H1 (cell line): ENCODE measurements at regions not wholly inside any gene's neighbourhood (a gene's known extent, or its start where the extent isn't known, plus 50 kb on each side); places are given as distances from the start of the nearest gene placed in this dataset.

Source experiments
- CTCF ChIA-PET: fragments of 300-600 bp; sonication (Branson Sonifier 250); formaldehyde crosslinking; loops from one replicate; lab custom pipeline; 2021; ENCODE audit not compliant: partially characterized antibody; lab: Charles Lee
- POLR2A ChIA-PET: fragments of 300-600 bp; sonication (Branson Sonifier 250); formaldehyde crosslinking; loops from one replicate; lab custom pipeline; 2021; ENCODE audit warnings: inconsistent platforms; ENCODE audit not compliant: partially characterized antibody; lab: Charles Lee
- DNase-seq, 2 experiments: peaks; one replicate each; pipeline versions ENCODE4 v3.0.0 to v3.0.0-alpha.2; 2010 to 2022; ENCODE audit warnings: low spot score in 2 of 2, low read depth in 1 of 2, mixed read lengths in 1 of 2
- FAIRE-seq: peaks from 2 replicates; lab custom pipeline; 2011; peaks lifted over from hg19 to GRCh38; lab: Jason Lieb, UNC
- H2AFZ ChIP-seq: 2 replicates; pipeline ENCODE4 v1.8.1; 2012; ENCODE audit warnings: low read length, inconsistent platforms
- H2AK5ac ChIP-seq: 2 replicates; pipeline ENCODE4 v1.6.1; 2013; ENCODE audit warnings: low read depth, low read length
- H2BK120ac ChIP-seq: replicated peaks from 2 replicates; pipeline ENCODE3; 2013; ENCODE audit warnings: low read depth, low read length, inconsistent platforms
- H2BK12ac ChIP-seq: 2 replicates; pipeline ENCODE4 v1.6.1; 2013; ENCODE audit warnings: low read depth, low read length
- H2BK15ac ChIP-seq: 2 replicates; pipeline ENCODE4 v1.6.1; 2013; ENCODE audit warnings: low read length
- H2BK20ac ChIP-seq: 2 replicates; pipeline ENCODE4 v1.6.1; 2013; ENCODE audit warnings: low read length
- H2BK5ac ChIP-seq: 2 replicates; pipeline ENCODE4 v1.6.1; 2013; ENCODE audit warnings: low read depth, low read length
- H3K14ac ChIP-seq: 2 replicates; pipeline ENCODE4 v1.6.1; 2013; ENCODE audit warnings: inconsistent platforms; ENCODE audit not compliant: insufficient read length
- H3K18ac ChIP-seq: 2 replicates; pipeline ENCODE4 v1.6.1; 2013; ENCODE audit warnings: low read length; ENCODE audit errors: extremely low read depth
- H3K23ac ChIP-seq: 2 replicates; pipeline ENCODE4 v1.6.1; 2013; ENCODE audit warnings: inconsistent platforms; ENCODE audit not compliant: insufficient read length
- H3K23me2 ChIP-seq: 2 replicates; pipeline ENCODE4 v1.6.1; 2013; ENCODE audit warnings: low read depth, low read length
- H3K27ac ChIP-seq: 2 replicates; pipeline ENCODE4 v1.6.1; 2011; ENCODE audit warnings: low read depth, low read length, inconsistent platforms
- H3K27me3 ChIP-seq, 4 experiments: replicated peaks in 1 of 4; 1 replicate in 1 of 4; 2 replicates in 3 of 4; pipeline versions ENCODE4 v1.6.1 to v1.8.1; 2011 to 2013; ENCODE audit warnings: low read length in 3 of 4, mild to moderate bottlenecking in 3 of 4, inconsistent platforms in 2 of 4, mixed read lengths in 2 of 4, moderate library complexity in 1 of 4; ENCODE audit not compliant: control insufficient read depth in 3 of 4, insufficient read depth in 3 of 4; ENCODE audit errors: extremely low read depth in 1 of 4
- H3K36me3 ChIP-seq, 4 experiments: 2 replicates each; pipeline versions ENCODE4 v1.6.1 to v1.8.1; 2011 to 2013; ENCODE audit warnings: mild to moderate bottlenecking in 4 of 4, low read length in 3 of 4, moderate library complexity in 2 of 4, control low read depth in 1 of 4, inconsistent platforms in 1 of 4; ENCODE audit not compliant: insufficient read depth in 4 of 4, control insufficient read depth in 2 of 4
- H3K4ac ChIP-seq: replicated peaks from 2 replicates; pipeline ENCODE3; 2013; ENCODE audit warnings: low read length, low read depth, mixed read lengths, inconsistent platforms; ENCODE audit not compliant: insufficient read length
- H3K4me1 ChIP-seq, 4 experiments: replicated peaks in 1 of 4; 1 replicate in 1 of 4; 2 replicates in 3 of 4; pipeline versions ENCODE4 v1.6.1 to v1.8.1; 2011 to 2013; ENCODE audit warnings: low read length in 3 of 4, inconsistent platforms in 2 of 4, mixed read lengths in 1 of 4; ENCODE audit not compliant: insufficient read depth in 4 of 4, control insufficient read depth in 3 of 4
- H3K4me2 ChIP-seq, 2 experiments: 2 replicates each; pipeline versions ENCODE4 v1.6.1 to v1.8.1; 2011 to 2013; ENCODE audit warnings: low read depth in 2 of 2, low read length in 2 of 2, control low read depth in 1 of 2, inconsistent platforms in 1 of 2, mild to moderate bottlenecking in 1 of 2; ENCODE audit not compliant: insufficient read depth in 1 of 2
- H3K4me3 ChIP-seq, 4 experiments: fragments of 200-600, 300-600 bp in 1 of 4; sonication (generic), shearing (Covaris generic), sonication (Bioruptor Twin) in 1 of 4; 2 replicates each; pipeline versions ENCODE4 v1.5.1 to v1.8.1; 2011 to 2016; ENCODE audit warnings: low read length in 4 of 4, low read depth in 3 of 4, control low read depth in 2 of 4, inconsistent platforms in 2 of 4, mild to moderate bottlenecking in 2 of 4, mixed read lengths in 1 of 4, moderate library complexity in 1 of 4; ENCODE audit not compliant: insufficient read depth in 2 of 4; ENCODE audit errors: extremely low read depth in 1 of 4
- H3K56ac ChIP-seq: replicated peaks from 2 replicates; pipeline ENCODE3; 2013; ENCODE audit warnings: low read depth, mild to moderate bottlenecking, mixed read lengths, low read length, inconsistent platforms; ENCODE audit not compliant: insufficient read length
- H3K79me1 ChIP-seq: 2 replicates; pipeline ENCODE4 v1.6.1; 2013; ENCODE audit warnings: low read depth, low read length, control low read depth
- H3K79me2 ChIP-seq, 2 experiments: 2 replicates each; pipeline versions ENCODE4 v1.6.1 to v1.8.1; 2012 to 2013; ENCODE audit warnings: low read length in 2 of 2, mild to moderate bottlenecking in 2 of 2, inconsistent platforms in 1 of 2; ENCODE audit not compliant: insufficient read depth in 2 of 2, control insufficient read depth in 1 of 2
- H3K9ac ChIP-seq, 4 experiments: replicated peaks in 1 of 4; 1 replicate in 1 of 4; 2 replicates in 3 of 4; pipeline versions ENCODE4 v1.6.1 to v1.8.1; 2011 to 2013; ENCODE audit warnings: low read depth in 3 of 4, low read length in 3 of 4, control low read depth in 2 of 4, mild to moderate bottlenecking in 2 of 4, moderate library complexity in 2 of 4, inconsistent platforms in 1 of 4; ENCODE audit errors: extremely low read depth in 1 of 4
- H3K9me3 ChIP-seq, 2 experiments: 2 replicates each; pipeline versions ENCODE4 v1.6.1 to v1.8.1; 2012 to 2013; ENCODE audit warnings: mild to moderate bottlenecking in 2 of 2, moderate library complexity in 2 of 2, control low read depth in 1 of 2, inconsistent platforms in 1 of 2, low read depth in 1 of 2, low read length in 1 of 2, mixed read lengths in 1 of 2; ENCODE audit not compliant: insufficient read depth in 2 of 2
- H4K20me1 ChIP-seq, 2 experiments: replicated peaks in 1 of 2; 2 replicates each; pipeline versions ENCODE3 to v1.8.1; 2011 to 2013; ENCODE audit warnings: inconsistent platforms in 2 of 2, low read length in 2 of 2, mild to moderate bottlenecking in 1 of 2; ENCODE audit not compliant: insufficient read depth in 2 of 2, control insufficient read depth in 1 of 2
- H4K5ac ChIP-seq: 2 replicates; pipeline ENCODE4 v1.6.1; 2013; ENCODE audit warnings: low read length, low read depth, mixed read lengths, inconsistent platforms; ENCODE audit not compliant: insufficient read length
- H4K8ac ChIP-seq: 2 replicates; pipeline ENCODE4 v1.8.0; 2013; ENCODE audit warnings: mild to moderate bottlenecking, moderate library complexity, low read length, inconsistent platforms; ENCODE audit not compliant: insufficient read depth; ENCODE audit errors: extremely low read depth
- H4K91ac ChIP-seq: replicated peaks from 2 replicates; pipeline ENCODE3; 2013; ENCODE audit warnings: low read length, mixed read lengths, inconsistent platforms; ENCODE audit not compliant: insufficient read length
- MAFK ChIP-seq: IDR thresholded peaks from 2 replicates; pipeline ENCODE4 v1.6.1; 2012; ENCODE audit warnings: low read depth, mild to moderate bottlenecking, improper control_type of control experiment, low read length
- NANOG ChIP-seq: IDR thresholded peaks from 2 replicates; pipeline ENCODE4 v1.6.1; 2011; ENCODE audit warnings: low read length, low read depth, mild to moderate bottlenecking, inconsistent platforms; ENCODE audit not compliant: insufficient read depth, poor library complexity, severe bottlenecking
- WGBS, 2 experiments: shearing (Covaris generic) in 1 of 2; methylation state at CpG; one replicate each; pipeline versions ENCODE4 v1.1.6 to v1.1.7; 2013 to 2015; ENCODE audit warnings: low lambda C conversion rate in 2 of 2, mixed read lengths in 2 of 2, inconsistent platforms in 1 of 2, low coverage in 1 of 2, missing lambda C conversion rate in 1 of 2; ENCODE audit not compliant: insufficient replicate concordance in 2 of 2, insufficient coverage in 1 of 2, insufficient read length in 1 of 2; ENCODE audit errors: extremely low coverage in 1 of 2, missing lambda C conversion rate in 1 of 2; 5-methylcytosine and 5-hydroxymethylcytosine counted together

GRCh38 chr5:34578962-34579361 is 77.2 kb upstream of the RAI14 start:
- H3K14ac ChIP-seq: no peak overlapping the region
- H3K4me2 ChIP-seq: no peak overlapping the region
- H3K27ac ChIP-seq: no peak overlapping the region
- H2BK120ac ChIP-seq: no peak overlapping the region
- H4K91ac ChIP-seq: no peak overlapping the region
- no peaks in the 10 kb centered on the region for H3K79me2 ChIP-seq
- peaks cover 0 to 3% (median 0%) of the 10 kb centered on the region in 4 experiments; a peak in 3 of 7 replicates for H3K4me1 ChIP-seq
- no peak for FAIRE-seq
- no peaks in the 10 kb centered on the region; a peak in 1 of 4 replicates for H3K9me3 ChIP-seq
- no peak overlapping the region for H3K9ac ChIP-seq
- DNase-seq: no peak
- H4K5ac ChIP-seq: no peak overlapping the region
- H3K36me3 ChIP-seq: no peaks in the 10 kb centered on the region
- no peak overlapping the region for H2AK5ac ChIP-seq
- no peak overlapping the region for H3K18ac ChIP-seq
- ChIA-PET CTCF (interaction anchor here (1.0 to 2.4 kb wide), 2 partner anchors 13 to 14 kb away, joined by 3 to 13 read pairs; no protein-coding TSS in a partner anchor), POLR2A (no interaction called here)
- H3K79me1 ChIP-seq: no peaks in the 10 kb centered on the region
- no peak overlapping the region for H2BK12ac ChIP-seq
- H3K4ac ChIP-seq: no peak overlapping the region
- H2AFZ ChIP-seq: no peak overlapping the region
- no peak overlapping the region for H4K8ac ChIP-seq
- H2BK5ac ChIP-seq: no peak overlapping the region
- H3K56ac ChIP-seq: no peak overlapping the region
- WGBS, 2 experiments: 100% methylated on average over 1 of the region's 1 CpG; no CpG with 5 or more reads in 1 of the 2 experiments
- no peak overlapping the region for H2BK15ac ChIP-seq
- H2BK20ac ChIP-seq: no peak overlapping the region
- no peaks in the 10 kb centered on the region; a peak in 1 of 7 replicates for H3K27me3 ChIP-seq
- no peak overlapping the region for H3K4me3 ChIP-seq
- TF ChIP-seq MAFK (no peak), NANOG (no peak)
- TF ChIP-seq, all 59 proteins: peak for 0
- Histone ChIP-seq H4K20me1 (no peaks in the 10 kb centered on the region), H3K23me2 (no peaks in the 10 kb centered on the region), H3K23ac (no peak overlapping the region)
